A172 (cell line): ENCODE measurements at regions not wholly inside any gene's neighbourhood (a gene's known extent, or its start where the extent isn't known, plus 50 kb on each side); places are given as distances from the start of the nearest gene placed in this dataset.

Source experiments
- DNase-seq: peaks from one replicate; pipeline ENCODE4 v3.0.0-alpha.2; 2015; ENCODE audit warnings: low spot score

DNA sequence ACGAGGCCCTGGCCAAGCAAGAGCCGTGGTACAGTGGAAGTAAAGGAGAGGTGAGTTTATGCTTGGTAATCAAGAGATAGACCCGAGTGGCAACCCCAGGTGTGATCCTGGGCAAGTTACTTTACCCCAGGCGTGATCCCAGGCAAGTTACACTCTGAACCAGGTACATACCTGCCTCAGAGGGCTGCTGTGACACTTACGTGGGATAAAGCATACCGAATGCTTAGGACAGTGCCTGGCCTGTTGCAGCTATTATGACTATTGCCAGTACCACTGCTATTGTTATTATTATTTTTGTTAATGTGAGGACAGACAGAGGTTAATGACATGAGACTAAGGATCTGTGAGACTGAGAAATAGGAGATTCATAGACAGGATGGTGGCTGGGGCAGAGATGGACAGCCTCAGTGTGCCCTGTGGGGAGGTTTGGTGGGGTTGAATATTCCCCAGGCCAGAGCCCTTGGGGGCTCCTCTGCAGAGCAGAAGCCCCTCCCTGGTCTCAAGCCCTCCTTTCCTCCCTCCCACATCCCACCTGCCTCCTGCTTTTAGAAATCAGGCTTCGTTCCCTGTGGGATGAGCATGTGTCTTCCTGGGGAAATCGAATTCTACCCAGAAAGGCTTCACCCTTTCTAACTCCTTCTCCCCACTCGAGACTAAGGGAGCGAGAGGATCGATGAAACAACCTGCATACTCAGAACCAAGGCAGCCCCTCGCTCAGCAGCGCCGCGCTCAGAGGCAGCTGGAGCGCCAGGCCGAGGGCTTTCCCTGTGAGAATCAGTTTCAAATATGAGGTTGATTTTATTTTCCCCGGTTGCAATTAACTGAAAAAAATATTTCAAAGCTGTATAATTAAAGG is 62.0 kb upstream of the SIX3 start:
- DNase-seq = no peak

DNA sequence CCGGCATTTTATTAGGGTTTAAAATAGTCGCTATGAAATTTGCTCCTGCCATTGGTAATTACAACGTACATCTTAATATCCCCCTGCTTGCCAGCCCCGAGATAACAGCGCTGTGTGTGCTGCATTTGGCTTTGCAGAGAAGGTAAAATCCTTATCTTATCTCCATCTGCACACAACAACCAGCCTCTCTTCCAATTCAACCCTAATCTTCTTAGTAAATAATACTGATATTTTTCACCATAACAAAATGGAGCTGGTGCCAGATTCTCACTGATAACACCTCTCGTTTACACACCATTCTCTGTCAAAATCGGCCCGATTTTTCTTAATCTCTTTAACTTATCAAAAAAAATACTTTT is 61.4 kb upstream of the SIX3 start:
- no peak for DNase-seq

DNA sequence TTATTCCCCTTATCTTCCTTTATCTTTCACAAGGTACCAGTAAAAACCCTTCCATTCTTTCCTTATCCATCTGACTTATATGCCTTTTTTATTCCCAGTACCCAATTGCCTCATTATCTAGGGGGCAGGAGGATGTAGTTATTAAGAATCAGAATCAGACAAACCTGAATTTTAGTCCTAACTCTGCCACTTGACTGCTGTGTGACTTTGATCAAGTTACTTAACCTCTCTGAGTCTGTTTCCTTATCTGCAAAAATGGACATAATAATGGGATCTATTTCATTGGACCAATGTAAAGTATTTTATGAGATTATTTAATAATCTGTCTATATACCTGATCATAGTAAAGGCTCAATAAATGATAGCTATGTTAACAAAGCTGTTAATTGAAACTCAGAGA is 59.6 kb upstream of the SIX3 start:
- DNase-seq = no peak

- no peak for DNase-seq
Measured at GRCh38 chr2:44883356-44883755, 58.1 kb upstream of the SIX3 start.

GRCh38 chr2:44884231-44884630 is 57.3 kb upstream of the SIX3 start:
- DNase-seq = no peak

DNA sequence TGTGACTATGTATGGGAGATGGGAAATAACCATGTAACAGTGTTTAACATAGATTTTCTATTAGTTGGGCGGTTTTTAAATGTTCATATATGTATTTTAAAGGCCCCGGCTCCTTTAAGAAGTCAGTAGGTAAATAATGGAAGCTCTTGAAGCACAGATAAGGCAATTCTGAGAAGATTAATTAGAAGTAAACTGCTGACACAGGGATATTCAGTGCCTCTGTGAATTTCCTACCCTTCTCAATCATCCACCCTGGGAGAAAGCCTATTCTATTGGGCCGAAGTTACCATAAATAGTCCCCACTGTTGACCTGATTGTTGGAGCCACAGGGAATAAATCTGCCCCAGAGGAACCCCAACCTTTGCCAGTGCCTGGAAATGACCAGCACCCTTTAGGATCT is 56.8 kb upstream of the SIX3 start:
- DNase-seq = no peak

DNA sequence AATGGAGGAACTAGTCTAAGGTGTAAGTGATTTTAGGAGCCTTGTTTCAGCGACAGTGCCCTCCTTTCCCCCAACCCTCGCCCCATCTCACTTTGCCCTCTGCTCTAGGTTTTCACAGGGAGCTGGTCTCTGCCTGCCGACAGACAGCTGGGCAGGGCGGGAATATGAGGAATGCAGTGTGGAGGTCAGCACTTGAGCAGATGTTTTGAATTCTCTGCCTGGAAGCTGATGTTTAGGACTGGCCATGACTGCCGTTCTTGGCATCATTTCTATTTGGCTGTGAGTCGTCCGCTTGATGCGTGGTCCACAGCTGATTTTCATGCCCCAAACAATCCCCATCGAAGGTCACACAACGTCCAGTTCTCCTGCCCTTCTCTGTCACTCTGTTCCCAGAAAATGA is 55.1 kb upstream of the SIX3 start:
- no peak for DNase-seq

DNA sequence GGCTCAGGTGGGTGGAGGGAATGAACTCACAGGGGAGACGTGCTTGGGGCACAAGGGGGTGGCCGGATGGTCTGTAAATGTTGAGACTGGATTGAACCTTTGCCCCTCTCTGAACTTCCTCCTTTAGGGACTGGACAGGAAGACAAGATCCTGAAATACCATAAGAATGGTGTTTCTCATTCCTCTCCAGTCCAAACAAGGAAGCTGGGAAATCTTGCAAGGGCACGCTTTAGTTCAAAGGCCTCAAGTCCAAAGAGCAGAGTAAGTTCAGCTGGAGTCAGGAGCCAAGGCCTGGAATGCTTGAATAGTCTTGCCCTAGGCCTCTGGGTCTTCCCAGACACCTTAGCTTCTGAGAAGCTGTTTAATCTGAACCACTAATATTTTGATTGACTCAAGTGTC is 52.4 kb upstream of the SIX3 start:
- no peak for DNase-seq
